CD4-positive, alpha-beta T cell treated with Interleukin-4 for 4 hours (primary cell): ENCODE measurements at regions not wholly inside any gene's neighbourhood (a gene's known extent, or its start where the extent isn't known, plus 50 kb on each side); places are given as distances from the start of the nearest gene placed in this dataset.

ENCODE experiments used
- DNase-seq: peaks from one replicate; pipeline ENCODE4 v3.0.0-alpha.2; 2020

GRCh38 chr21:16597753-16598152 lies 868.0 kb downstream of the USP25 start:
- DNase-seq, result no peak

- DNase-seq, result no peak
These were observed 875.8 kb downstream of the USP25 start for GRCh38 chr21:16605597-16605996.

GRCh38 chr21:16606271-16606670 lies 876.5 kb downstream of the USP25 start:
- DNase-seq, result no peak

GRCh38 chr21:16608209-16608830 lies 878.5 kb downstream of the USP25 start:
- DNase-seq, result no peak

- no peak for DNase-seq
These were observed 889.5 kb downstream of the USP25 start for GRCh38 chr21:16619281-16619680.

- no peak for DNase-seq
These were observed 891.1 kb downstream of the USP25 start for GRCh38 chr21:16620786-16621320.

- DNase-seq, result no peak
These were observed 888.2 kb upstream of the CXADR start for GRCh38 chr21:16624479-16625118.

GRCh38 chr21:16625491-16625890 lies 887.4 kb upstream of the CXADR start:
- DNase-seq, result no peak

- no peak for DNase-seq
These were observed 878.9 kb upstream of the CXADR start for GRCh38 chr21:16633831-16634459.

- no peak for DNase-seq
These were observed 878.3 kb upstream of the CXADR start for GRCh38 chr21:16634515-16634914.

GRCh38 chr21:16640297-16641027 lies 872.4 kb upstream of the CXADR start:
- no peak for DNase-seq

- DNase-seq, result no peak
These were observed 870.5 kb upstream of the CXADR start for GRCh38 chr21:16642353-16642752.

GRCh38 chr21:16644685-16645084 lies 868.2 kb upstream of the CXADR start:
- no peak for DNase-seq

GRCh38 chr21:16650714-16651366 lies 862.0 kb upstream of the CXADR start:
- no peak for DNase-seq

GRCh38 chr21:16651956-16652355 lies 860.9 kb upstream of the CXADR start:
- DNase-seq, result no peak

- no peak for DNase-seq
These were observed 849.4 kb upstream of the CXADR start for GRCh38 chr21:16663436-16663835.

- no peak for DNase-seq
These were observed 845.4 kb upstream of the CXADR start for GRCh38 chr21:16667395-16667794.

GRCh38 chr21:16674949-16675348 lies 837.9 kb upstream of the CXADR start:
- DNase-seq, result no peak

- no peak for DNase-seq
These were observed 836.5 kb upstream of the CXADR start for GRCh38 chr21:16676391-16676790.

GRCh38 chr21:16678429-16679160 lies 834.2 kb upstream of the CXADR start:
- DNase-seq, result no peak

- no peak for DNase-seq
These were observed 817.8 kb upstream of the CXADR start for GRCh38 chr21:16695074-16695473.

- DNase-seq, result no peak
These were observed 805.6 kb upstream of the CXADR start for GRCh38 chr21:16707274-16707673.
